KMS-11 (cell line): ENCODE measurements at regions not wholly inside any gene's neighbourhood (a gene's known extent, or its start where the extent isn't known, plus 50 kb on each side); places are given as distances from the start of the nearest gene placed in this dataset.

Experiments
- H2AFZ ChIP-seq: fragments of 200-600 bp; sonication (generic); 2 replicates; pipeline ENCODE4 v1.6.1; 2016; ENCODE audit warnings: antibody characterized with exemption, mixed run types, low read depth
- H3K27ac ChIP-seq: fragments of 200-600 bp; sonication (generic); 2 replicates; pipeline ENCODE4 v1.6.1; 2016; ENCODE audit warnings: mild to moderate bottlenecking, mixed run types
- H3K27me3 ChIP-seq: fragments of 200-600 bp; sonication (generic); 2 replicates; pipeline ENCODE4 v1.6.1; 2017; ENCODE audit warnings: mild to moderate bottlenecking, low read depth, mixed run types, moderate library complexity; ENCODE audit not compliant: insufficient read depth
- H3K36me3 ChIP-seq: fragments of 200-600 bp; sonication (generic); 2 replicates; pipeline ENCODE4 v1.6.1; 2017; ENCODE audit warnings: mild to moderate bottlenecking, mixed run types; ENCODE audit not compliant: insufficient read depth
- H3K4me1 ChIP-seq: fragments of 200-600 bp; sonication (generic); 2 replicates; pipeline ENCODE4 v1.6.1; 2016; ENCODE audit warnings: mild to moderate bottlenecking, low read depth, mixed run types; ENCODE audit not compliant: poor library complexity, severe bottlenecking
- H3K4me2 ChIP-seq: fragments of 200-600 bp; sonication (generic); 2 replicates; pipeline ENCODE4 v1.7.0; 2016; ENCODE audit warnings: mild to moderate bottlenecking, mixed run types
- H3K4me3 ChIP-seq: fragments of 200-600 bp; sonication (generic); IDR thresholded peaks from 2 replicates; pipeline ENCODE4 v1.6.1; 2017; ENCODE audit warnings: low read depth, low read length, mixed read lengths; ENCODE audit not compliant: insufficient read depth
- H3K79me2 ChIP-seq: fragments of 200-600 bp; sonication (generic); 2 replicates; pipeline ENCODE4 v1.6.1; 2016; ENCODE audit warnings: low read depth, mixed run types; ENCODE audit not compliant: insufficient read depth
- H3K9ac ChIP-seq: fragments of 200-600 bp; sonication (generic); 2 replicates; pipeline ENCODE4 v1.6.1; 2016; ENCODE audit warnings: mild to moderate bottlenecking, mixed run types
- H4K20me1 ChIP-seq: fragments of 200-600 bp; sonication (generic); 2 replicates; pipeline ENCODE4 v1.6.1; 2016; ENCODE audit warnings: mild to moderate bottlenecking, mixed run types; ENCODE audit not compliant: insufficient read depth
- TF ChIP-seq, protein P1 (sequence below): fragments of 200-600 bp; sonication (generic); conservative IDR thresholded peaks from 2 replicates; pipeline ENCODE4 v1.6.1; 2017; ENCODE audit warnings: low read depth, mild to moderate bottlenecking, antibody characterized with exemption, low read length, moderate library complexity, mixed read lengths

DNA sequence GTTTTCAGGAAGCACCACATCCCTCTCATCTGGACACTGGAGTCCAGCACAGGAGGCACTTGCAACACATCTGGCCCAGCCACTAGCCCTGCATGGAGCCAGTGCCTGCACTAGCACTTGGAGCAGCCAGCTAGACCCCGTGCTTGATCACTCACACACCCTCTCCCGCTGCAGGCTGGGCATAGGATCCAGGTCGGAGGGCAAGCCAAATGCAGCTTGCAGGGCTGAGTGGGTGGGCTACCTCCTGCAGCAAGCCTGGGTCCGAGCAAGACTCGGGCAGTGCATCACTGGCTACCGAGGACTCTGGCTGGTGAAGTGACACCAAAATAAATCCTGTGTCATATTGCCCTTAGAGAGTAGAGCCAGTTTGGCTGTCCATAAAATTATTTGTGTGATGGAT is 1795.4 kb downstream of the LRRC4C start:
- Histone ChIP-seq H3K36me3 (no peaks in the 10 kb centered on the region), H3K4me3 (no peak overlapping the region), H3K4me1 (no peaks in the 10 kb centered on the region), H2AFZ (no peak overlapping the region), H3K9ac (no peak overlapping the region), H3K27me3 (no peaks in the 10 kb centered on the region), H3K79me2 (no peaks in the 10 kb centered on the region), H4K20me1 (no peaks in the 10 kb centered on the region), H3K27ac (no peak overlapping the region), H3K4me2 (no peak overlapping the region)
- TF ChIP-seq, protein P1, sequence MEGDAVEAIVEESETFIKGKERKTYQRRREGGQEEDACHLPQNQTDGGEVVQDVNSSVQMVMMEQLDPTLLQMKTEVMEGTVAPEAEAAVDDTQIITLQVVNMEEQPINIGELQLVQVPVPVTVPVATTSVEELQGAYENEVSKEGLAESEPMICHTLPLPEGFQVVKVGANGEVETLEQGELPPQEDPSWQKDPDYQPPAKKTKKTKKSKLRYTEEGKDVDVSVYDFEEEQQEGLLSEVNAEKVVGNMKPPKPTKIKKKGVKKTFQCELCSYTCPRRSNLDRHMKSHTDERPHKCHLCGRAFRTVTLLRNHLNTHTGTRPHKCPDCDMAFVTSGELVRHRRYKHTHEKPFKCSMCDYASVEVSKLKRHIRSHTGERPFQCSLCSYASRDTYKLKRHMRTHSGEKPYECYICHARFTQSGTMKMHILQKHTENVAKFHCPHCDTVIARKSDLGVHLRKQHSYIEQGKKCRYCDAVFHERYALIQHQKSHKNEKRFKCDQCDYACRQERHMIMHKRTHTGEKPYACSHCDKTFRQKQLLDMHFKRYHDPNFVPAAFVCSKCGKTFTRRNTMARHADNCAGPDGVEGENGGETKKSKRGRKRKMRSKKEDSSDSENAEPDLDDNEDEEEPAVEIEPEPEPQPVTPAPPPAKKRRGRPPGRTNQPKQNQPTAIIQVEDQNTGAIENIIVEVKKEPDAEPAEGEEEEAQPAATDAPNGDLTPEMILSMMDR: no peak

DNA sequence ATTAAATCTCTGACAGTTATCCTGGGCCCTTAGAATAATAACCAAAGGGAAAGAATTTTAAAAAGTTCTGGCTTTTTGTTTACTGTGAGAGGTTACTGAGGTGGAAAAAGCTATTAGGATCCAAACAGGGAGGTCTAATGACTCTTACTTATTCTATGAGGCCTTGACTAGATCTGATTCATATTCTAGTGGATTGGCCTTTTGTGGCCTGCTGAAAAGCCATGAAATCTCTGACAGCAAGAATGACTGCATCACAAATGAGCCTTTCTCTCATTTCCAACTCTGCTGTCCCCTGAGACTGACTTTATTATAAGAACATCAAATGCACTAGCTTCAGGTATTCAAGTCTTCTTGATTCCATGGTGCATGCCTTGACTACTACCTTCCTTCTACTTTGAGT is 1797.6 kb downstream of the LRRC4C start:
- Histone ChIP-seq H3K4me2 (no peak overlapping the region), H3K9ac (no peak overlapping the region), H4K20me1 (no peaks in the 10 kb centered on the region), H2AFZ (no peak overlapping the region), H3K4me3 (no peak overlapping the region), H3K4me1 (no peaks in the 10 kb centered on the region), H3K27ac (no peak overlapping the region), H3K36me3 (no peaks in the 10 kb centered on the region), H3K79me2 (no peaks in the 10 kb centered on the region), H3K27me3 (no peaks in the 10 kb centered on the region)
- TF ChIP-seq, protein P1: no peak

DNA sequence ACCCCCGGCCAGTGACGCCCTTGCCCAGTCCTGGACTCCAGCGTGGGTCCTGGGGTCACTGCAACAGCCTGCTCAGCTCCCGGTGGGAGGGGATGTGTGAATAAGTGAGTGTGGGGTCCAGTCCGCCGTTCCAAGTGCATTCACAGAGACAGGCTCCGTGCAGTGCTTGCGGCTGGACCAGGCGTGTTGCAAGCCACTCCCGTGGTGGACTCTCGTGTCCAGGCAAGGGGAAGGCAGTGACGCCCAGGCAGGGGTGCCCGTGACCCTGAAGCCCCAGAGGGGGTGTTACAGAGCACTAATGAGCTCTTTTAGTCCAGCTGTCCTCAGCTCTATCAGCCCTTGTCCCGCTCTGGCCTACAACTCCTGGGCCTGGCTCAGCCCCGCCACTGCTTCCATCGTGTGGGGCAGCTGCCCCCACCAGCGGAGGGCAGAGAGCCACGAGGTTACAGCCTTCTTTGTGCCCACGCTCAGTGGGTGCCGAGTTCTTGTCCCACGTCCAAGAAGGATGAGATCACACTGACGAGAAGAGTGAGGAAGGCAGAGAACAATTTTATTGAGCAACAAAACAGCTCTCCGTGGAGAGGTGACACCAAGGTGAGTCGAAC is 1807.5 kb downstream of the LRRC4C start:
- Histone ChIP-seq H3K9ac (no peak overlapping the region), H3K27me3 (no peaks in the 10 kb centered on the region), H3K79me2 (no peaks in the 10 kb centered on the region), H3K4me3 (no peak overlapping the region), H3K4me2 (no peak overlapping the region), H4K20me1 (no peaks in the 10 kb centered on the region), H3K36me3 (no peaks in the 10 kb centered on the region), H2AFZ (no peak overlapping the region), H3K4me1 (no peaks in the 10 kb centered on the region), H3K27ac (no peak overlapping the region)
- TF ChIP-seq, protein P1: no peak

DNA sequence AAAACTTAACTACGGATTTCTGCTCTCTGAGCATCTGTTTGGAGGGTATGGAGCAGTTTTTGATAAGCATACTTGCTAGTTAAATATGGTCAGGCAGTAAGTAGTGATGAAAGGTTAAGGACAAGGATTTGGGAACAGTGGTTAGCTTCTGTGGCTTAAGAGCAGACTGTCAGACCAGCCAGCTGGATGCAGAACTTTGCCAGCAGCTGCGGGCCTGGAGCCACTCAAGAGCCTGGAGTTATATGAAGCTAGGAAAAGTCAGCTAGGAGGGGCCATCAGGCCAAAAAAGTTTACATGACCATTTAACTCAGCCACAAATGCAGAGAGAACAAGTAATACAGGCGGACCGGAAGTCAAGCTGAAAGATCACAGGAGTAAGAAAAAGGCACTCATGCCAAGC is 1817.7 kb downstream of the LRRC4C start:
- H3K27me3 ChIP-seq: no peaks in the 10 kb centered on the region
- no peaks in the 10 kb centered on the region for H3K4me1 ChIP-seq
- H3K36me3 ChIP-seq: no peaks in the 10 kb centered on the region
- no peaks in the 10 kb centered on the region for H3K79me2 ChIP-seq
- H4K20me1 ChIP-seq: no peaks in the 10 kb centered on the region
- no peak overlapping the region for H3K4me2 ChIP-seq
- H3K4me3 ChIP-seq: no peak overlapping the region
- no peak overlapping the region for H3K27ac ChIP-seq
- no peak overlapping the region for H2AFZ ChIP-seq
- TF ChIP-seq, protein P1: no peak
- no peak overlapping the region for H3K9ac ChIP-seq
